SU-DHL-6 (cell line): ENCODE measurements at regions not wholly inside any gene's neighbourhood (a gene's known extent, or its start where the extent isn't known, plus 50 kb on each side); places are given as distances from the start of the nearest gene placed in this dataset.
"Not testable (repeated sequence)": the region's sequence is repeated elsewhere in the genome, so short reads cannot be mapped to it uniquely, and the experiment has no call there.

ENCODE experiments used
- H2AFZ ChIP-seq: fragments of 200-600 bp; sonication (generic); 2 replicates; pipeline ENCODE4 v1.6.1; 2014; ENCODE audit warnings: low read depth, mild to moderate bottlenecking, moderate library complexity, mixed read lengths, antibody characterized with exemption, low read length; ENCODE audit not compliant: severe bottlenecking
- H3F3A ChIP-seq: fragments of 200-600 bp; shearing (Covaris generic); 2 replicates; pipeline ENCODE4 v1.6.0; 2016; ENCODE audit warnings: antibody characterized with exemption, mild to moderate bottlenecking; ENCODE audit not compliant: insufficient read depth
- H3K27ac ChIP-seq: fragments of 200-600 bp; sonication (generic); 2 replicates; pipeline ENCODE4 v1.5.1; 2016; ENCODE audit warnings: low read depth, mild to moderate bottlenecking, low read length, moderate library complexity, mixed read lengths
- H3K27me3 ChIP-seq: fragments of 200-600 bp; sonication (generic), shearing (Covaris generic); 2 replicates; pipeline ENCODE4 v1.6.0; 2014; ENCODE audit warnings: mild to moderate bottlenecking, low read length
- H3K36me3 ChIP-seq: fragments of 200-600 bp; sonication (generic); 2 replicates; pipeline ENCODE4 v1.6.1; 2014; ENCODE audit warnings: mild to moderate bottlenecking, low read length, mixed read lengths
- H3K4me2 ChIP-seq: fragments of 300-600, 200-600 bp; shearing (Covaris generic), sonication (generic); 2 replicates; pipeline ENCODE4 v1.6.0; 2014; ENCODE audit warnings: low read length, low read depth, mild to moderate bottlenecking; ENCODE audit not compliant: poor library complexity, severe bottlenecking
- H3K4me3 ChIP-seq: fragments of 200-600 bp; sonication (generic); 2 replicates; pipeline ENCODE4 v1.5.1; 2014; ENCODE audit warnings: antibody characterized with exemption, low read length, mild to moderate bottlenecking, mixed read lengths; ENCODE audit not compliant: insufficient read depth, poor library complexity, severe bottlenecking
- H3K79me2 ChIP-seq: fragments of 200-600 bp; sonication (generic); 2 replicates; pipeline ENCODE4 v1.6.1; 2014; ENCODE audit warnings: mild to moderate bottlenecking, low read length, moderate library complexity; ENCODE audit not compliant: insufficient read depth
- H3K9ac ChIP-seq: fragments of 200-600 bp; sonication (generic); 2 replicates; pipeline ENCODE4 v1.7.0; 2014; ENCODE audit warnings: mild to moderate bottlenecking, low read length
- H3K9me2 ChIP-seq: fragments of 200-600 bp; sonication (generic); replicated peaks from 2 replicates; pipeline ENCODE4 v1.6.1; 2014; ENCODE audit warnings: low read length; ENCODE audit not compliant: insufficient read depth
- H3K9me3 ChIP-seq: fragments of 200-600 bp; sonication (generic); 2 replicates; pipeline ENCODE4 v1.6.1; 2014; ENCODE audit warnings: low read length, mixed read lengths; ENCODE audit not compliant: insufficient read depth
- H4K20me1 ChIP-seq: fragments of 200-600 bp; sonication (generic); 2 replicates; pipeline ENCODE4 v1.6.1; 2014; ENCODE audit warnings: low read depth, mild to moderate bottlenecking, antibody characterized with exemption, low read length, moderate library complexity, mixed read lengths
- EZH2phosphoT487 ChIP-seq: fragments of 200-600 bp; sonication (generic), shearing (Covaris generic); conservative IDR thresholded peaks from 2 replicates; pipeline ENCODE4 v1.6.1; 2018; ENCODE audit warnings: mild to moderate bottlenecking, antibody characterized with exemption, low read length, moderate library complexity, mixed read lengths
- TF ChIP-seq, protein P1 (sequence below): fragments of 200-600 bp; sonication (generic); IDR thresholded peaks from one replicate; pipeline ENCODE4 v1.5.1; 2017; ENCODE audit warnings: antibody characterized with exemption, mild to moderate bottlenecking, low read length, moderate library complexity; ENCODE audit not compliant: insufficient read depth, poor library complexity, severe bottlenecking

GRCh38 chr7:79770970-79771369, 317.5 kb upstream of the MAGI2 start:
- Histone ChIP-seq H2AFZ (no peak overlapping the region), H3K4me3 (no peak overlapping the region), H3F3A (no peaks in the 10 kb centered on the region), H3K9me2 (no peaks in the 10 kb centered on the region; the same call in 1 of the 2 replicates), H3K36me3 (no peaks in the 10 kb centered on the region), H3K27me3 (no peaks in the 10 kb centered on the region), H3K4me2 (no peak overlapping the region), H4K20me1 (no peaks in the 10 kb centered on the region), H3K27ac (no peak overlapping the region), H3K9ac (no peak overlapping the region), H3K9me3 (no peaks in the 10 kb centered on the region), H3K79me2 (no peaks in the 10 kb centered on the region)
- TF ChIP-seq EZH2phosphoT487 = no peak
- TF ChIP-seq, protein P1, sequence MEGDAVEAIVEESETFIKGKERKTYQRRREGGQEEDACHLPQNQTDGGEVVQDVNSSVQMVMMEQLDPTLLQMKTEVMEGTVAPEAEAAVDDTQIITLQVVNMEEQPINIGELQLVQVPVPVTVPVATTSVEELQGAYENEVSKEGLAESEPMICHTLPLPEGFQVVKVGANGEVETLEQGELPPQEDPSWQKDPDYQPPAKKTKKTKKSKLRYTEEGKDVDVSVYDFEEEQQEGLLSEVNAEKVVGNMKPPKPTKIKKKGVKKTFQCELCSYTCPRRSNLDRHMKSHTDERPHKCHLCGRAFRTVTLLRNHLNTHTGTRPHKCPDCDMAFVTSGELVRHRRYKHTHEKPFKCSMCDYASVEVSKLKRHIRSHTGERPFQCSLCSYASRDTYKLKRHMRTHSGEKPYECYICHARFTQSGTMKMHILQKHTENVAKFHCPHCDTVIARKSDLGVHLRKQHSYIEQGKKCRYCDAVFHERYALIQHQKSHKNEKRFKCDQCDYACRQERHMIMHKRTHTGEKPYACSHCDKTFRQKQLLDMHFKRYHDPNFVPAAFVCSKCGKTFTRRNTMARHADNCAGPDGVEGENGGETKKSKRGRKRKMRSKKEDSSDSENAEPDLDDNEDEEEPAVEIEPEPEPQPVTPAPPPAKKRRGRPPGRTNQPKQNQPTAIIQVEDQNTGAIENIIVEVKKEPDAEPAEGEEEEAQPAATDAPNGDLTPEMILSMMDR = no peak

DNA sequence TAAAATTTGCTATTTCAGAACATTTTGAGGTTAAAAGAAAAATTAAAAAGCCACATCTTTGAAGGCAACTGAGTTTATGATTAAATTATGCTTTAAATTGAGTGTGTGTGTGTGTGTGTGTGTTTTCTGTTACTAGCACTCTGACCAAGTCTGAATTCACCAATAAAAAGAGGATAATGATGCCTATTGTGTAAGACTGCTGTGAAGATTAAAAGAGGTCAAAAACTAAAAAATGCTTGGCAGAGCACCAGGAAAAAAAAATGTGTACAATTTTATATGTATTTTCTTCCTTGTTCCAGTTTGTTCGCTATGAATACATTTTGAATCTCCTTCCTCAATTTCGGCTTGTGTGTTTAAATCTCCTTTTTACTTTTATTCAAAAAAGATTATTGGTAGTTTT, 316.6 kb upstream of the MAGI2 start:
- Histone ChIP-seq H3K27ac (no peak overlapping the region), H3K9me3 (no peaks in the 10 kb centered on the region), H3K4me3 (no peak overlapping the region), H2AFZ (no peak overlapping the region), H3K4me2 (no peak overlapping the region), H3K9ac (no peak overlapping the region), H3K9me2 (no peaks in the 10 kb centered on the region; the same call in 1 of the 2 replicates), H3K36me3 (no peaks in the 10 kb centered on the region), H3K27me3 (no peaks in the 10 kb centered on the region), H3K79me2 (no peaks in the 10 kb centered on the region), H4K20me1 (no peaks in the 10 kb centered on the region), H3F3A (no peaks in the 10 kb centered on the region)
- TF ChIP-seq, protein P1 = no peak
- no peak for TF ChIP-seq EZH2phosphoT487

GRCh38 chr7:79767876-79768560, 314.6 kb upstream of the MAGI2 start:
- not testable (repeated sequence) for H3K9me3 ChIP-seq, H4K20me1 ChIP-seq, H3K9me2 ChIP-seq, H3K4me2 ChIP-seq, H2AFZ ChIP-seq, H3K27ac ChIP-seq, H3K4me3 ChIP-seq, H3K79me2 ChIP-seq, H3K9ac ChIP-seq, H3K27me3 ChIP-seq, H3F3A ChIP-seq, H3K36me3 ChIP-seq

GRCh38 chr7:79767192-79767591, 313.7 kb upstream of the MAGI2 start:
- H3K79me2 ChIP-seq, H3K27ac ChIP-seq, H3K9ac ChIP-seq, H3K9me2 ChIP-seq, H3K36me3 ChIP-seq, H3K4me3 ChIP-seq, H3F3A ChIP-seq, H2AFZ ChIP-seq, H3K9me3 ChIP-seq, H4K20me1 ChIP-seq, H3K4me2 ChIP-seq, H3K27me3 ChIP-seq: not testable (repeated sequence)
